ENCODE measurements at regions not wholly inside any gene's neighbourhood (a gene's known extent, or its start where the extent isn't known, plus 50 kb on each side); places are given as distances from the start of the nearest gene placed in this dataset.

DNA sequence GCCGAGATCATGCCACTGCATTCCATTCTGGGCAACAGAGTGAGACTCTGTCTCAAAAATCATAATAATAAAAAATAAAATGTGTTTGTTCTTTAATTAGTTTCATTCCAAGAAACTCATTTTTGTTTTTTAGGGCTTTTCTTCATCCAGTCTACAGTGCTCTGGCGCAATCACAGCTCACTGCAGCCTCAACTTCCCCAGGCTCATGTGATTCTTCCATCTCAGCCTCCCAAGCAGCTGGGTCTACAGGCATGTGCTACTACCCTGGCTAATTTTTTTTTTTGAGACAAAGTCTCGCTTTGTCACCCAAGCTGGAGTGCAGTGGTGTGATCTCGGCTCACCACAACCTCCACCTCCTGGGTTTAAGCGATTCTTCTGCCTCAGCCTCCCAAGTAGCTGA is 143.6 kb upstream of the JARID2 start:
- Histone ChIP-seq H3K4me3 (replicated peaks; ENCODE audit: insufficient read depth, low read length) (no peak overlapping the region), H3K27ac (replicated peaks) (no peak overlapping the region), H3K27me3 (ENCODE audit: insufficient read depth, poor library complexity, severe bottlenecking) (no peaks in the 10 kb centered on the region)
- TF ChIP-seq, protein P1, sequence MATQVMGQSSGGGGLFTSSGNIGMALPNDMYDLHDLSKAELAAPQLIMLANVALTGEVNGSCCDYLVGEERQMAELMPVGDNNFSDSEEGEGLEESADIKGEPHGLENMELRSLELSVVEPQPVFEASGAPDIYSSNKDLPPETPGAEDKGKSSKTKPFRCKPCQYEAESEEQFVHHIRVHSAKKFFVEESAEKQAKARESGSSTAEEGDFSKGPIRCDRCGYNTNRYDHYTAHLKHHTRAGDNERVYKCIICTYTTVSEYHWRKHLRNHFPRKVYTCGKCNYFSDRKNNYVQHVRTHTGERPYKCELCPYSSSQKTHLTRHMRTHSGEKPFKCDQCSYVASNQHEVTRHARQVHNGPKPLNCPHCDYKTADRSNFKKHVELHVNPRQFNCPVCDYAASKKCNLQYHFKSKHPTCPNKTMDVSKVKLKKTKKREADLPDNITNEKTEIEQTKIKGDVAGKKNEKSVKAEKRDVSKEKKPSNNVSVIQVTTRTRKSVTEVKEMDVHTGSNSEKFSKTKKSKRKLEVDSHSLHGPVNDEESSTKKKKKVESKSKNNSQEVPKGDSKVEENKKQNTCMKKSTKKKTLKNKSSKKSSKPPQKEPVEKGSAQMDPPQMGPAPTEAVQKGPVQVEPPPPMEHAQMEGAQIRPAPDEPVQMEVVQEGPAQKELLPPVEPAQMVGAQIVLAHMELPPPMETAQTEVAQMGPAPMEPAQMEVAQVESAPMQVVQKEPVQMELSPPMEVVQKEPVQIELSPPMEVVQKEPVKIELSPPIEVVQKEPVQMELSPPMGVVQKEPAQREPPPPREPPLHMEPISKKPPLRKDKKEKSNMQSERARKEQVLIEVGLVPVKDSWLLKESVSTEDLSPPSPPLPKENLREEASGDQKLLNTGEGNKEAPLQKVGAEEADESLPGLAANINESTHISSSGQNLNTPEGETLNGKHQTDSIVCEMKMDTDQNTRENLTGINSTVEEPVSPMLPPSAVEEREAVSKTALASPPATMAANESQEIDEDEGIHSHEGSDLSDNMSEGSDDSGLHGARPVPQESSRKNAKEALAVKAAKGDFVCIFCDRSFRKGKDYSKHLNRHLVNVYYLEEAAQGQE (IDR thresholded peaks at IDR 0.05; ENCODE audit: insufficient replicate concordance, low read depth), result no peak
- TF ChIP-seq, protein P2, sequence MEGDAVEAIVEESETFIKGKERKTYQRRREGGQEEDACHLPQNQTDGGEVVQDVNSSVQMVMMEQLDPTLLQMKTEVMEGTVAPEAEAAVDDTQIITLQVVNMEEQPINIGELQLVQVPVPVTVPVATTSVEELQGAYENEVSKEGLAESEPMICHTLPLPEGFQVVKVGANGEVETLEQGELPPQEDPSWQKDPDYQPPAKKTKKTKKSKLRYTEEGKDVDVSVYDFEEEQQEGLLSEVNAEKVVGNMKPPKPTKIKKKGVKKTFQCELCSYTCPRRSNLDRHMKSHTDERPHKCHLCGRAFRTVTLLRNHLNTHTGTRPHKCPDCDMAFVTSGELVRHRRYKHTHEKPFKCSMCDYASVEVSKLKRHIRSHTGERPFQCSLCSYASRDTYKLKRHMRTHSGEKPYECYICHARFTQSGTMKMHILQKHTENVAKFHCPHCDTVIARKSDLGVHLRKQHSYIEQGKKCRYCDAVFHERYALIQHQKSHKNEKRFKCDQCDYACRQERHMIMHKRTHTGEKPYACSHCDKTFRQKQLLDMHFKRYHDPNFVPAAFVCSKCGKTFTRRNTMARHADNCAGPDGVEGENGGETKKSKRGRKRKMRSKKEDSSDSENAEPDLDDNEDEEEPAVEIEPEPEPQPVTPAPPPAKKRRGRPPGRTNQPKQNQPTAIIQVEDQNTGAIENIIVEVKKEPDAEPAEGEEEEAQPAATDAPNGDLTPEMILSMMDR (IDR thresholded peaks at IDR 0.05; ENCODE audit: insufficient read depth, low read length), result no peak
- TF ChIP-seq SPI1 (IDR thresholded peaks at IDR 0.05; ENCODE audit: borderline replicate concordance, low read depth), result no peak
- no peak for TF ChIP-seq GABPA (IDR thresholded peaks at IDR 0.05; ENCODE audit: low read depth)
- no peak for DNase-seq (ENCODE audit: low read depth in 1 of 2, low spot score in 1 of 2)

DNA sequence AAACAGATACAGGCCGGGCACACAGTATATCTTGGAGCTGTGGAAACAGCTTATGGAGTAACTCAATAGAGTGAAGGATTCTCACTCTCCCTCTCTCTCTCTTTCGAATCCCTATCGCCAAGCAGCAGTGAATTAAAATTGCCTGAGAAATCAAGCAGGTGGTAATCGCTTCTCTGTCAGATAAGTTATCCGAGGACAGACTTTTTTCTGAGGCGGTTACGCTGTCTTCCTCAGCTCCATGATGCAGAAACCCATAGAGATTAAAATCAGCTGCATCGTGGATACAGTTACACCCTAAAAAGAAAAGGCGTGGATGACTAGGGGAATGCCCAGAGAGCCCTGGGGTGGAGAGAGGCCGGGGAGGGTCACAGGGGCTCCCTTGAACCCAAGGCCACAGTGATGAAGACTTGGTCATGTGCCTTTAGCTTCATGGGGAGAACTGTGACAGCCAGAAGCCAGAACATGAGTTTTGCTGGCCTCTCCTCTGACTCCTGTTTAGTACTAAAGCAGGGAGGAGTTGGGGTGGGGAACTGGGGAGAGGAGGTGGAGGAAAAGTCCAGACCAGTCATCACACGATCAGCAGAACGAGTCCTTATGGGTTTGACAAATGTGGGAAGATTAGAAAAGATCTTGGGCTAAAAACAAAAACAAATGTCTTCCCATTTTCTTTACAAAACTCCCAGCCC is 138.8 kb upstream of the JARID2 start:
- no peak overlapping the region for H3K27ac ChIP-seq (replicated peaks)
- TF ChIP-seq SPI1 (IDR thresholded peaks at IDR 0.05; ENCODE audit: borderline replicate concordance, low read depth) (no peak), GABPA (IDR thresholded peaks at IDR 0.05; ENCODE audit: low read depth) (no peak), POLR2AphosphoS5 (IDR thresholded peaks at IDR 0.05; ENCODE audit: low read depth) (no peak)
- TF ChIP-seq, protein P2 (IDR thresholded peaks at IDR 0.05; ENCODE audit: insufficient read depth, low read length), result no peak
- TF ChIP-seq, protein P1 (IDR thresholded peaks at IDR 0.05; ENCODE audit: insufficient replicate concordance, low read depth), result no peak
- DNase-seq (ENCODE audit: low read depth in 1 of 2, low spot score in 1 of 2), result no peak
- no peaks in the 10 kb centered on the region for H3K27me3 ChIP-seq (ENCODE audit: insufficient read depth, poor library complexity, severe bottlenecking)
- H3K4me3 ChIP-seq (replicated peaks; ENCODE audit: insufficient read depth, low read length), result no peak overlapping the region

DNA sequence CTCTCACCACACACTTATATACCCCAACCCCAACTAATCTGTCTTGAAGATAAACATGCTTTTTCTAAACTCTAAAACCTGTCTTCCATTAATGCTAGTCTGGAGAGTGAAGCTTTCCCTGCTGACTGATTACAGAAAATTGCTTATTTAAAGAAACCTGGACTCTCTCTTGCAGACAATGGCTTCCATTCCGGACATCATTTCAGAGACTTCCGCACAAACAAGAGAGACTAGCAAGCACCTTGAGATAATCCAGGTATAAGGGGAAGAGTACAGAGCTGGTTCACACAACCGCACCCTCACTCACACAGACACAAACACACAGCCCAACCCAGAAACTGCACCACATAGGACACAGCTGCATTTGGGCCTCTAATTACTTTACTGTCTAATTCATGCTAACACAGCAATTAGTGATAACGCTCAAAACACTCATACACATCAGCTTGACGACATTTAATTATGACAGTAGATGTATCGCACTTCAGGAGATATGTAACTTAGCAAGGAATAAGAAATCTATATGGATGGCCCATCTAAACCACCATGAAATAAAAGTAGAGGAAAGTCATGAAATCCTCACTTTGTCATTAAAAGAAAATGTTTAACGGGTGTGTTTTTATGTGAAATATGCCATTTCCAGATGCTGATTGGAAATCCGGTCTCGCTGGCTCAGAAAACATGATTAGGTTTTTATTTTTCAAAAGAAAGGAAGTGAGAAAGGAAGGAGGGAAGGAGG is 138.1 kb upstream of the JARID2 start:
- DNase-seq (ENCODE audit: low read depth in 1 of 2, low spot score in 1 of 2), result no peak
- H3K4me3 ChIP-seq (replicated peaks; ENCODE audit: insufficient read depth, low read length), result no peak overlapping the region
- no peak overlapping the region for H3K27ac ChIP-seq (replicated peaks)
- TF ChIP-seq, protein P2 (IDR thresholded peaks at IDR 0.05; ENCODE audit: insufficient read depth, low read length), result no peak
- TF ChIP-seq SPI1 (IDR thresholded peaks at IDR 0.05; ENCODE audit: borderline replicate concordance, low read depth) (no peak), GABPA (IDR thresholded peaks at IDR 0.05; ENCODE audit: low read depth) (no peak), POLR2AphosphoS5 (IDR thresholded peaks at IDR 0.05; ENCODE audit: low read depth) (no peak)
- TF ChIP-seq, protein P1 (IDR thresholded peaks at IDR 0.05; ENCODE audit: insufficient replicate concordance, low read depth), result no peak
- H3K27me3 ChIP-seq (ENCODE audit: insufficient read depth, poor library complexity, severe bottlenecking), result no peaks in the 10 kb centered on the region

Measured in HL-60 (cell line).